ENCODE measurements at regions not wholly inside any gene's neighbourhood (a gene's known extent, or its start where the extent isn't known, plus 50 kb on each side); places are given as distances from the start of the nearest gene placed in this dataset.

- H3K4me3 ChIP-seq (ENCODE audit: low read depth, low read length): no peak overlapping the region
- TF ChIP-seq CTCF (conservative IDR thresholded peaks at IDR 0.05; ENCODE audit: low read depth, low read length): no peak
- no peak for DNase-seq (ENCODE audit: low read depth)
These were observed 95.7 kb upstream of the SOX9 start for GRCh38 chr17:72025113-72025512.

- H3K4me3 ChIP-seq (ENCODE audit: low read depth, low read length): peak overlapping the region; percentile 56
- peak; percentile 60 for DNase-seq (ENCODE audit: low read depth)
- TF ChIP-seq CTCF (conservative IDR thresholded peaks at IDR 0.05; ENCODE audit: low read depth, low read length): peak; percentile 73
These were observed 90.5 kb upstream of the SOX9 start for GRCh38 chr17:72030067-72030899.

GRCh38 chr17:72031219-72031884, 89.5 kb upstream of the SOX9 start:
- H3K4me3 ChIP-seq (ENCODE audit: low read depth, low read length): no peak overlapping the region
- no peak for TF ChIP-seq CTCF (conservative IDR thresholded peaks at IDR 0.05; ENCODE audit: low read depth, low read length)
- DNase-seq (ENCODE audit: low read depth): no peak

GRCh38 chr17:72033334-72033733, 87.5 kb upstream of the SOX9 start:
- no peak overlapping the region for H3K4me3 ChIP-seq (ENCODE audit: low read depth, low read length)
- no peak for TF ChIP-seq CTCF (conservative IDR thresholded peaks at IDR 0.05; ENCODE audit: low read depth, low read length)
- no peak for DNase-seq (ENCODE audit: low read depth)

GRCh38 chr17:72034000-72034399, 86.8 kb upstream of the SOX9 start:
- TF ChIP-seq CTCF (conservative IDR thresholded peaks at IDR 0.05; ENCODE audit: low read depth, low read length): no peak
- no peak for DNase-seq (ENCODE audit: low read depth)
- no peak overlapping the region for H3K4me3 ChIP-seq (ENCODE audit: low read depth, low read length)

- DNase-seq (ENCODE audit: low read depth): no peak
- H3K4me3 ChIP-seq (ENCODE audit: low read depth, low read length): no peak overlapping the region
- no peak for TF ChIP-seq CTCF (conservative IDR thresholded peaks at IDR 0.05; ENCODE audit: low read depth, low read length)
These were observed 82.4 kb upstream of the SOX9 start for GRCh38 chr17:72038427-72038826.
